Head of caudate nucleus (tissue), 42 donors: ENCODE measurements at regions not wholly inside any gene's neighbourhood (a gene's known extent, or its start where the extent isn't known, plus 50 kb on each side); places are given as distances from the start of the nearest gene placed in this dataset.

Experiments used
- DNase-seq, 42 donors: peaks; one replicate each; pipeline versions ENCODE4 v3.0.0 to v3.0.0-alpha.2; 2020 to 2021; ENCODE audit warnings: mixed read lengths in 7 of 42
- intact Hi-C: fragments of 100-400 bp; cut with DNase I; formaldehyde crosslinking; loops from one replicate; pipeline ENCODE4 v1.15.0; 2022

- intact Hi-C loops, result no loop called here
- no peak for DNase-seq
Measured at GRCh38 chr4:116500225-116500624, 585.2 kb downstream of the TRAM1L1 start.

GRCh38 chr4:116489739-116490138, 595.6 kb downstream of the TRAM1L1 start:
- DNase-seq, result no peak
- intact Hi-C loops, result no loop called here

GRCh38 chr4:116486401-116486800, 599.0 kb downstream of the TRAM1L1 start:
- DNase-seq, result no peak

GRCh38 chr4:116480546-116480945, 604.8 kb downstream of the TRAM1L1 start:
- intact Hi-C loops, result no loop called here
- DNase-seq, result no peak

More at GRCh38 chr4:116486401-116486800, 599.0 kb downstream of the TRAM1L1 start:
- intact Hi-C loops, result no loop called here

- intact Hi-C loops, result no loop called here
- no peak for DNase-seq
Measured at GRCh38 chr4:116478343-116478742, 607.0 kb downstream of the TRAM1L1 start.

- no peak for DNase-seq
- intact Hi-C loops, result no loop called here
Measured at GRCh38 chr4:116469582-116469981, 615.8 kb downstream of the TRAM1L1 start.

- DNase-seq, result no peak
Measured at GRCh38 chr4:116453127-116453526, 632.2 kb downstream of the TRAM1L1 start.

GRCh38 chr4:116449764-116450163, 635.6 kb downstream of the TRAM1L1 start:
- intact Hi-C loops, result no loop called here
- no peak for DNase-seq

More at GRCh38 chr4:116453127-116453526, 632.2 kb downstream of the TRAM1L1 start:
- intact Hi-C loops, result no loop called here

GRCh38 chr4:116444117-116444516, 641.3 kb downstream of the TRAM1L1 start:
- intact Hi-C loops, result no loop called here

GRCh38 chr4:116438981-116439729, 646.2 kb downstream of the TRAM1L1 start:
- no peak for DNase-seq
- intact Hi-C loops, result no loop called here

More at GRCh38 chr4:116444117-116444516, 641.3 kb downstream of the TRAM1L1 start:
- no peak for DNase-seq

- no peak for DNase-seq
Measured at GRCh38 chr4:116438417-116438816, 647.0 kb downstream of the TRAM1L1 start.

GRCh38 chr4:116427666-116428065, 657.7 kb downstream of the TRAM1L1 start:
- intact Hi-C loops, result no loop called here

More at GRCh38 chr4:116438417-116438816, 647.0 kb downstream of the TRAM1L1 start:
- intact Hi-C loops, result no loop called here

GRCh38 chr4:116413222-116413621, 672.2 kb downstream of the TRAM1L1 start:
- intact Hi-C loops, result no loop called here
- DNase-seq, result no peak

More at GRCh38 chr4:116427666-116428065, 657.7 kb downstream of the TRAM1L1 start:
- no peak for DNase-seq

- intact Hi-C loops, result no loop called here
- no peak for DNase-seq
Measured at GRCh38 chr4:116401293-116401692, 684.1 kb downstream of the TRAM1L1 start.

- intact Hi-C loops, result no loop called here
- DNase-seq, result no peak
Measured at GRCh38 chr4:116400480-116400879, 684.9 kb downstream of the TRAM1L1 start.

GRCh38 chr4:116397714-116398113, 687.7 kb downstream of the TRAM1L1 start:
- intact Hi-C loops, result no loop called here
- DNase-seq, result no peak

- intact Hi-C loops, result no loop called here
- no peak for DNase-seq
Measured at GRCh38 chr4:116397291-116397690, 688.1 kb downstream of the TRAM1L1 start.

GRCh38 chr4:116395408-116395807, 690.0 kb downstream of the TRAM1L1 start:
- intact Hi-C loops, result no loop called here
- DNase-seq, result no peak

- intact Hi-C loops, result no loop called here
- no peak for DNase-seq
Measured at GRCh38 chr4:116391020-116391419, 694.4 kb downstream of the TRAM1L1 start.

GRCh38 chr4:116389139-116389538, 696.2 kb downstream of the TRAM1L1 start:
- intact Hi-C loops, result no loop called here
- DNase-seq, result no peak

GRCh38 chr4:116387937-116388474, 697.4 kb downstream of the TRAM1L1 start:
- no peak for DNase-seq
- intact Hi-C loops, result no loop called here
